Activated T-cell treated with anti-CD3 and anti-CD28 coated beads for 48 hours (primary cell): ENCODE measurements at regions not wholly inside any gene's neighbourhood (a gene's known extent, or its start where the extent isn't known, plus 50 kb on each side); places are given as distances from the start of the nearest gene placed in this dataset.
"Not testable (repeated sequence)": the region's sequence is repeated elsewhere in the genome, so short reads cannot be mapped to it uniquely, and the experiment has no call there.

Experiments
- DNase-seq: peaks from one replicate; pipeline ENCODE4 v3.0.0-alpha.2; 2020; ENCODE audit warnings: low read depth

- not testable (repeated sequence) for DNase-seq
Observed at GRCh38 chr3:75446948-75447347, 217.2 kb upstream of the FRG2C start.

- not testable (repeated sequence) for DNase-seq
Observed at GRCh38 chr3:75453328-75453727, 210.8 kb upstream of the FRG2C start.

- not testable (repeated sequence) for DNase-seq
Observed at GRCh38 chr3:75453839-75454238, 210.3 kb upstream of the FRG2C start.

GRCh38 chr3:75474530-75474929 lies 189.6 kb upstream of the FRG2C start:
- DNase-seq, result not testable (repeated sequence)

- not testable (repeated sequence) for DNase-seq
Observed at GRCh38 chr3:75496600-75496999, 167.5 kb upstream of the FRG2C start.

- not testable (repeated sequence) for DNase-seq
Observed at GRCh38 chr3:75500357-75500756, 163.8 kb upstream of the FRG2C start.

- not testable (repeated sequence) for DNase-seq
Observed at GRCh38 chr3:75502171-75502570, 162.0 kb upstream of the FRG2C start.

- not testable (repeated sequence) for DNase-seq
Observed at GRCh38 chr3:75502769-75503756, 161.1 kb upstream of the FRG2C start.

- DNase-seq, result no peak
Observed at GRCh38 chr3:75506603-75507002, 157.5 kb upstream of the FRG2C start.

- not testable (repeated sequence) for DNase-seq
Observed at GRCh38 chr3:75507956-75508355, 156.2 kb upstream of the FRG2C start.

- not testable (repeated sequence) for DNase-seq
Observed at GRCh38 chr3:75527657-75528056, 136.5 kb upstream of the FRG2C start.

GRCh38 chr3:75552095-75552494 lies 112.0 kb upstream of the FRG2C start:
- peak; percentile 20 for DNase-seq

- not testable (repeated sequence) for DNase-seq
Observed at GRCh38 chr3:75564427-75564826, 99.7 kb upstream of the FRG2C start.

- DNase-seq, result not testable (repeated sequence)
Observed at GRCh38 chr3:75572303-75572702, 91.8 kb upstream of the FRG2C start.

- not testable (repeated sequence) for DNase-seq
Observed at GRCh38 chr3:75579091-75579490, 85.0 kb upstream of the FRG2C start.

GRCh38 chr3:75579536-75579935 lies 84.6 kb upstream of the FRG2C start:
- DNase-seq, result not testable (repeated sequence)

GRCh38 chr3:75579981-75580782 lies 83.9 kb upstream of the FRG2C start:
- DNase-seq, result peak; percentile 60

- DNase-seq, result not testable (repeated sequence)
Observed at GRCh38 chr3:75582536-75582935, 81.6 kb upstream of the FRG2C start.

- not testable (repeated sequence) for DNase-seq
Observed at GRCh38 chr3:75583116-75583515, 81.0 kb upstream of the FRG2C start.

- not testable (repeated sequence) for DNase-seq
Observed at GRCh38 chr3:75587695-75588094, 76.4 kb upstream of the FRG2C start.

- not testable (repeated sequence) for DNase-seq
Observed at GRCh38 chr3:75590382-75590781, 73.7 kb upstream of the FRG2C start.

GRCh38 chr3:75604286-75604934 lies 59.7 kb upstream of the FRG2C start:
- DNase-seq, result not testable (repeated sequence)
